ENCODE measurements at regions not wholly inside any gene's neighbourhood (a gene's known extent, or its start where the extent isn't known, plus 50 kb on each side); places are given as distances from the start of the nearest gene placed in this dataset.

DNA sequence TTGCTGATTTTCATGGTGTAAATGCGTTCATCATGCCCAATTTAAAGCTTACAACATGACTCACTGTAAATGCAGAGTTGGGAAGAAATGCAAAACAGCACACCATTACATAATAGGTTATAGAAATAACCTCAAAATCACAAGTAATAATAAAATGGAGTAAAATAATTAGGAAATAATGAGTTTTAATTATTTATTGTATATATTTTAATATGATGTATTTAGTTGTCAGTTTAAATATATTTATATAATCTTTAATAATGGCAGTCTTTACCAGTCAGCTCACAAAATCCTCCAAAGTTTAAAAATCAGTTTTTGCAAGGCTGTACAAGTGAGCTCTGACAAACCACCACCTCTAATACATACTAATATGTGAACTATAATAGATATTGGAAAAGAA lies 180.2 kb downstream of the RND3 start:
- TF ChIP-seq, protein P1, sequence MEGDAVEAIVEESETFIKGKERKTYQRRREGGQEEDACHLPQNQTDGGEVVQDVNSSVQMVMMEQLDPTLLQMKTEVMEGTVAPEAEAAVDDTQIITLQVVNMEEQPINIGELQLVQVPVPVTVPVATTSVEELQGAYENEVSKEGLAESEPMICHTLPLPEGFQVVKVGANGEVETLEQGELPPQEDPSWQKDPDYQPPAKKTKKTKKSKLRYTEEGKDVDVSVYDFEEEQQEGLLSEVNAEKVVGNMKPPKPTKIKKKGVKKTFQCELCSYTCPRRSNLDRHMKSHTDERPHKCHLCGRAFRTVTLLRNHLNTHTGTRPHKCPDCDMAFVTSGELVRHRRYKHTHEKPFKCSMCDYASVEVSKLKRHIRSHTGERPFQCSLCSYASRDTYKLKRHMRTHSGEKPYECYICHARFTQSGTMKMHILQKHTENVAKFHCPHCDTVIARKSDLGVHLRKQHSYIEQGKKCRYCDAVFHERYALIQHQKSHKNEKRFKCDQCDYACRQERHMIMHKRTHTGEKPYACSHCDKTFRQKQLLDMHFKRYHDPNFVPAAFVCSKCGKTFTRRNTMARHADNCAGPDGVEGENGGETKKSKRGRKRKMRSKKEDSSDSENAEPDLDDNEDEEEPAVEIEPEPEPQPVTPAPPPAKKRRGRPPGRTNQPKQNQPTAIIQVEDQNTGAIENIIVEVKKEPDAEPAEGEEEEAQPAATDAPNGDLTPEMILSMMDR (IDR thresholded peaks at IDR 0.05 in 2 of 3, conservative IDR thresholded peaks at IDR 0.05 in 1 of 3; ENCODE audit: borderline replicate concordance in 1 of 3, insufficient read depth in 1 of 3, low read depth in 2 of 3, low read length in 2 of 3), result no peak
- TF ChIP-seq SP1 (IDR thresholded peaks at IDR 0.05; ENCODE audit: low read depth) (no peak), ZFX (IDR thresholded peaks at IDR 0.05) (no peak), YY1 (IDR thresholded peaks at IDR 0.05; ENCODE audit: extremely low read depth, insufficient replicate concordance, low read depth, low read length) (no peak), POLR2AphosphoS5 (IDR thresholded peaks at IDR 0.05; ENCODE audit: low read depth, low read length) (no peak), RAD21 (IDR thresholded peaks at IDR 0.05; ENCODE audit: low read depth) (no peak), EZH2 (IDR thresholded peaks at IDR 0.05) (no peak), POLR2A (IDR thresholded peaks at IDR 0.05; ENCODE audit: borderline replicate concordance, extremely low read depth, insufficient read depth, insufficient read length) (no peak)
- TF ChIP-seq, protein P2, sequence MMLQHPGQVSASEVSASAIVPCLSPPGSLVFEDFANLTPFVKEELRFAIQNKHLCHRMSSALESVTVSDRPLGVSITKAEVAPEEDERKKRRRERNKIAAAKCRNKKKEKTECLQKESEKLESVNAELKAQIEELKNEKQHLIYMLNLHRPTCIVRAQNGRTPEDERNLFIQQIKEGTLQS (IDR thresholded peaks at IDR 0.05), result no peak
